Vagina (tissue), 2 donors: ENCODE measurements at regions not wholly inside any gene's neighbourhood (a gene's known extent, or its start where the extent isn't known, plus 50 kb on each side); places are given as distances from the start of the nearest gene placed in this dataset.
A peak's percentile ranks its signal among the peaks of the same experiment; 100 is the strongest.

Source experiments
- DNase-seq, 2 donors: peaks; one replicate each; pipeline ENCODE4 v3.0.0-alpha.2; 2017; ENCODE audit errors: extremely low spot score in 2 of 2
- H3K27ac ChIP-seq: fragments of 200-600 bp; sonication (generic); one replicate; pipeline ENCODE4 v1.5.1; 2019
- H3K27me3 ChIP-seq: fragments of 200-600 bp; sonication (generic); one replicate; pipeline ENCODE4 v1.5.1; 2019
- H3K36me3 ChIP-seq, 2 donors: fragments of 200-600 bp; sonication (generic); one replicate each; pipeline ENCODE4 v1.5.1; 2017 to 2019
- H3K4me1 ChIP-seq: fragments of 200-600 bp; sonication (generic); one replicate; pipeline ENCODE4 v1.5.1; 2019
- H3K4me3 ChIP-seq, 2 donors: fragments of 200-600 bp; sonication (generic); 1 replicate in 1 of 2; 2 replicates in 1 of 2; pipeline ENCODE4 v1.5.1; 2016 to 2019
- H3K9me3 ChIP-seq: fragments of 200-600 bp; sonication (generic); one replicate; pipeline ENCODE4 v1.5.1; 2019
- CTCF ChIP-seq, 3 experiments: fragments of 450-650 bp in 2 of 3; fragments of 200-600 bp in 1 of 3; sonication (generic) in 1 of 3; IDR thresholded peaks; one replicate each; pipeline ENCODE4 v1.5.1; 2017 to 2019; ENCODE audit warnings: antibody characterized with exemption in 3 of 3, mild to moderate bottlenecking in 2 of 3, moderate library complexity in 2 of 3
- POLR2A ChIP-seq, 2 donors: fragments of 450-650 bp; IDR thresholded peaks; one replicate each; pipeline ENCODE4 v1.6.1; 2017; ENCODE audit warnings: antibody characterized with exemption in 2 of 2, mild to moderate bottlenecking in 2 of 2, moderate library complexity in 2 of 2
- POLR2AphosphoS5 ChIP-seq, 2 donors: sonication (generic); formaldehyde crosslinking; IDR thresholded peaks; one replicate each; pipeline ENCODE4 v1.9.0; 2017; ENCODE audit warnings: antibody characterized with exemption in 2 of 2, mild to moderate bottlenecking in 2 of 2, low read depth in 1 of 2; ENCODE audit not compliant: insufficient read depth in 1 of 2
- intact Hi-C: fragments of 100-400 bp; cut with DNase I; formaldehyde crosslinking; loops from one replicate; pipeline ENCODE4 v1.15.1; 2023

GRCh38 chr2:145185696-145186095 lies 665.8 kb upstream of the ZEB2 start:
- no peak overlapping the region for H3K4me3 ChIP-seq
- H3K27me3 ChIP-seq, result no peaks in the 10 kb centered on the region
- intact Hi-C loops, result no loop called here

GRCh38 chr2:145184741-145185651 lies 665.1 kb upstream of the ZEB2 start:
- intact Hi-C loops, result no loop called here
- Histone ChIP-seq H3K27ac (peak overlapping the region; percentile 34), H3K4me3 (no peak overlapping the region), H3K36me3 (no peaks in the 10 kb centered on the region), H3K27me3 (no peaks in the 10 kb centered on the region), H3K4me1 (no peaks in the 10 kb centered on the region), H3K9me3 (no peaks in the 10 kb centered on the region)
- DNase-seq, result no peak
- TF ChIP-seq POLR2AphosphoS5 (IDR thresholded peaks at IDR 0.05; ENCODE audit: insufficient read depth in 1 of 2, low read depth in 1 of 2) (peak in 1 of 2 donors; percentile 11), CTCF (IDR thresholded peaks at IDR 0.05) (no peak), POLR2A (IDR thresholded peaks at IDR 0.05) (no peak)

More at GRCh38 chr2:145185696-145186095, 665.8 kb upstream of the ZEB2 start:
- no peaks in the 10 kb centered on the region for H3K4me1 ChIP-seq
- no peaks in the 10 kb centered on the region for H3K36me3 ChIP-seq
- TF ChIP-seq POLR2AphosphoS5 (IDR thresholded peaks at IDR 0.05; ENCODE audit: insufficient read depth in 1 of 2, low read depth in 1 of 2) (no peak), CTCF (IDR thresholded peaks at IDR 0.05) (no peak), POLR2A (IDR thresholded peaks at IDR 0.05) (no peak)
- no peak for DNase-seq
- no peaks in the 10 kb centered on the region for H3K9me3 ChIP-seq
- peak overlapping the region; percentile 34 for H3K27ac ChIP-seq

GRCh38 chr2:145169285-145169684 lies 649.4 kb upstream of the ZEB2 start:
- intact Hi-C loops, result no loop called here
- Histone ChIP-seq H3K27me3 (no peaks in the 10 kb centered on the region), H3K4me3 (no peak overlapping the region), H3K9me3 (no peaks in the 10 kb centered on the region), H3K27ac (no peak overlapping the region), H3K36me3 (no peaks in the 10 kb centered on the region), H3K4me1 (no peaks in the 10 kb centered on the region)
- TF ChIP-seq POLR2AphosphoS5 (IDR thresholded peaks at IDR 0.05; ENCODE audit: insufficient read depth in 1 of 2, low read depth in 1 of 2) (no peak), POLR2A (IDR thresholded peaks at IDR 0.05) (no peak)
- DNase-seq, result no peak

GRCh38 chr2:145168091-145168490 lies 648.2 kb upstream of the ZEB2 start:
- peak overlapping the region; percentile 11 for H3K27ac ChIP-seq
- no peaks in the 10 kb centered on the region for H3K36me3 ChIP-seq
- TF ChIP-seq POLR2AphosphoS5 (IDR thresholded peaks at IDR 0.05; ENCODE audit: insufficient read depth in 1 of 2, low read depth in 1 of 2) (no peak), POLR2A (IDR thresholded peaks at IDR 0.05) (no peak), CTCF (IDR thresholded peaks at IDR 0.05) (no peak)
- H3K4me3 ChIP-seq, result no peak overlapping the region
- no peaks in the 10 kb centered on the region for H3K27me3 ChIP-seq
- no peak for DNase-seq
- H3K9me3 ChIP-seq, result no peaks in the 10 kb centered on the region
- intact Hi-C loops, result no loop called here
- no peaks in the 10 kb centered on the region for H3K4me1 ChIP-seq

- H3K27me3 ChIP-seq, result no peaks in the 10 kb centered on the region
- no peaks in the 10 kb centered on the region for H3K36me3 ChIP-seq
- no peak for TF ChIP-seq CTCF (IDR thresholded peaks at IDR 0.05)
- TF ChIP-seq POLR2AphosphoS5 (IDR thresholded peaks at IDR 0.05; ENCODE audit: insufficient read depth in 1 of 2, low read depth in 1 of 2), result no peak
- no peak for TF ChIP-seq POLR2A (IDR thresholded peaks at IDR 0.05)
- H3K9me3 ChIP-seq, result no peaks in the 10 kb centered on the region
- H3K4me1 ChIP-seq, result no peaks in the 10 kb centered on the region
- intact Hi-C loops, result no loop called here
- H3K4me3 ChIP-seq, result no peak overlapping the region
- H3K27ac ChIP-seq, result no peak overlapping the region
- DNase-seq, result no peak
Measured at GRCh38 chr2:145166731-145167302, 646.9 kb upstream of the ZEB2 start.
